ENCODE measurements at regions not wholly inside any gene's neighbourhood (a gene's known extent, or its start where the extent isn't known, plus 50 kb on each side); places are given as distances from the start of the nearest gene placed in this dataset.

DNA sequence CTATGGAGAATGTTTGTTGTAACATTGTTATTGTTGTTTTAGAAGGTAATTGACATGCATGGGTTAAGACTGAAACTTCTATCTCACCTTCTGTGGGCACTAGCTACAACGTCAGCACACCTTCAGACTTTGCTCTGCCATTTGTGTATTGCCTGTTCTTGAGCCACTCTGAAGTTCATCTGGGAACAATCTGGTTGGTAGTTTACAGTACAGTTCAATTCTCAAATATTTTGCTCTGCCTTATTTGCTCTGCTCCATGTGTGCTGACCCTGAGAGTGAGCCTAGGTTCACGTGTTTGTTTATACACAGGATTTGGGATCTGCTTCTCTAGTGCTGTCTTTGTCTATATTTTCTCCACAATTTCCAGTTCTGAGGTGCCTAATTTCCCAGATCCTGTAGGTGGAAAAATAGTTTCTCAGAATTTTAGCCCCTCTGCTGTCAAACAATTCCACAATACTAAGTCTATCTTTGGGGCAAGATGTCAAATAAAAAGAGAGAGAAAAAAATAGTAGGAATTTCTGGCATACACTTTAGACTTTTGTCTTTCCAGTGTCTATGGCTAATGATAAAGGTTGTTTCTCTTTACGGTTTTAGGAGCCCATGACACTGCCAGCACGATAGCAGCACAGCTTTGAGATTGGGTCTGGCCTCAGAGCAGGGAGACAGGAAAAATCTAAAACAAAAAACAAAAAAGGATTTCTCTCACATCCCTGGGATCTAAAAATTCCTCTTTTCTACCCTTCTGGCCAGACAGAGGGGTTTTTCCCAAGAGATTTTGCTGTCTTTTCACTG, 721.4 kb downstream of the VGLL3 start:
- ChIA-PET CTCF (no interaction called here), POLR2A (ENCODE audit: unreplicated experiment) (no interaction called here)
- Histone ChIP-seq H2AK9ac (replicated peaks; ENCODE audit: low read depth, low read length, poor library complexity) (no peak overlapping the region), H4K20me1 (ENCODE audit: insufficient read depth, low read length) (no peaks in the 10 kb centered on the region), H4K91ac (ENCODE audit: insufficient read depth, low read depth, low read length) (no peak overlapping the region), H3K9me1 (ENCODE audit: insufficient read depth, low read length) (no peaks in the 10 kb centered on the region), H4K5ac (ENCODE audit: low read depth, low read length) (no peak overlapping the region), H3K27me3 (ENCODE audit: control insufficient read depth, insufficient read depth, low read length) (no peaks in the 10 kb centered on the region), H3K9ac (ENCODE audit: low read depth, low read length) (no peak overlapping the region), H3K4me2 (ENCODE audit: low read depth, low read length) (no peak overlapping the region), H2BK5ac (ENCODE audit: low read depth, low read length, poor library complexity, severe bottlenecking) (no peak overlapping the region), H3K23ac (ENCODE audit: low read depth, low read length) (no peak overlapping the region), H3K14ac (replicated peaks; ENCODE audit: low read depth, low read length) (no peak overlapping the region), H3K9me3 (ENCODE audit: control insufficient read depth, insufficient read depth, low read length) (no peaks in the 10 kb centered on the region), H3K27ac (ENCODE audit: insufficient read depth, low read length) (no peak overlapping the region), H3K79me1 (ENCODE audit: low read depth in 1 of 2, low read length in 2 of 2) (no peaks in the 10 kb centered on the region), H3K56ac (ENCODE audit: extremely low read depth, insufficient read depth, low read length) (no peak overlapping the region), H2BK15ac (ENCODE audit: low read depth, low read length) (no peak overlapping the region), H3K36me3 (ENCODE audit: control insufficient read depth, insufficient read depth, low read length) (no peaks in the 10 kb centered on the region), H3K4me3 (ENCODE audit: insufficient read depth, low read depth, low read length) (no peak overlapping the region), H4K8ac (ENCODE audit: low read depth in 2 of 2, low read length in 2 of 2) (no peak overlapping the region), H2BK120ac (ENCODE audit: low read depth, low read length) (no peak overlapping the region), H2BK20ac (ENCODE audit: low read depth, low read length) (no peak overlapping the region), H3K4ac (ENCODE audit: low read depth, low read length) (no peak overlapping the region), H3K4me1 (ENCODE audit: control insufficient read depth, insufficient read depth, low read length) (no peaks in the 10 kb centered on the region), H2AFZ (replicated peaks; ENCODE audit: low read length, poor library complexity) (no peak overlapping the region), H2AK5ac (ENCODE audit: low read depth, low read length) (no peak overlapping the region), H3K18ac (ENCODE audit: low read depth, low read length) (no peak overlapping the region)
- TF ChIP-seq SMC3 (IDR thresholded peaks at IDR 0.05; ENCODE audit: low read depth, low read length) (no peak), FOS (IDR thresholded peaks at IDR 0.05; ENCODE audit: low read depth, low read length) (no peak)
- TF ChIP-seq, protein P1, sequence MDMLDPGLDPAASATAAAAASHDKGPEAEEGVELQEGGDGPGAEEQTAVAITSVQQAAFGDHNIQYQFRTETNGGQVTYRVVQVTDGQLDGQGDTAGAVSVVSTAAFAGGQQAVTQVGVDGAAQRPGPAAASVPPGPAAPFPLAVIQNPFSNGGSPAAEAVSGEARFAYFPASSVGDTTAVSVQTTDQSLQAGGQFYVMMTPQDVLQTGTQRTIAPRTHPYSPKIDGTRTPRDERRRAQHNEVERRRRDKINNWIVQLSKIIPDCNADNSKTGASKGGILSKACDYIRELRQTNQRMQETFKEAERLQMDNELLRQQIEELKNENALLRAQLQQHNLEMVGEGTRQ (IDR thresholded peaks at IDR 0.05; ENCODE audit: low read depth, low read length): no peak
- no peak for DNase-seq
- dilution Hi-C loops (cut with HindIII; ENCODE audit: low sequenced_read_pairs, unreplicated experiment) (no loop called here), in situ Hi-C loops (cut with MboI; ENCODE audit: low sequenced_read_pairs) (no loop called here), intact Hi-C loops (cut with micrococcal nuclease) (no loop called here)
- no peak for ATAC-seq (ENCODE audit: low read depth)
- no CpG with 5 or more reads among the region's 4 CpGs for WGBS, 2 experiments (ENCODE audit: extremely low coverage in 2 of 2, insufficient read length in 1 of 2)
- BruUV-seq (replicated peaks): no TSS peak
